A204.1 (cell line): ENCODE measurements at regions not wholly inside any gene's neighbourhood (a gene's known extent, or its start where the extent isn't known, plus 50 kb on each side); places are given as distances from the start of the nearest gene placed in this dataset.
"Not testable (repeated sequence)": the region's sequence is repeated elsewhere in the genome, so short reads cannot be mapped to it uniquely, and the experiment has no call there.

ENCODE experiments used
- FAIRE-seq: peaks from 2 replicates; lab custom pipeline; 2012; peaks lifted over from hg19 to GRCh38; lab: Jason Lieb, UNC

- not testable (repeated sequence) for FAIRE-seq
Observed at GRCh38 chr11:3514635-3515424, 127.0 kb downstream of the ART5 start.

GRCh38 chr11:3513311-3513710 lies 128.5 kb downstream of the ART5 start:
- not testable (repeated sequence) for FAIRE-seq

- FAIRE-seq, result not testable (repeated sequence)
Observed at GRCh38 chr11:3512751-3513150, 129.0 kb downstream of the ART5 start.

GRCh38 chr11:3512133-3512703 lies 129.6 kb downstream of the ART5 start:
- not testable (repeated sequence) for FAIRE-seq

- not testable (repeated sequence) for FAIRE-seq
Observed at GRCh38 chr11:3511416-3512132, 130.2 kb downstream of the ART5 start.

- FAIRE-seq, result not testable (repeated sequence)
Observed at GRCh38 chr11:3509563-3509962, 130.6 kb upstream of the ZNF195 start.

- FAIRE-seq, result not testable (repeated sequence)
Observed at GRCh38 chr11:3499198-3499597, 120.3 kb upstream of the ZNF195 start.

GRCh38 chr11:3498356-3498755 lies 119.4 kb upstream of the ZNF195 start:
- not testable (repeated sequence) for FAIRE-seq

GRCh38 chr11:3493152-3493551 lies 114.2 kb upstream of the ZNF195 start:
- FAIRE-seq, result not testable (repeated sequence)

GRCh38 chr11:3488003-3488402 lies 109.1 kb upstream of the ZNF195 start:
- FAIRE-seq, result not testable (repeated sequence)

GRCh38 chr11:3485737-3486136 lies 106.8 kb upstream of the ZNF195 start:
- FAIRE-seq, result not testable (repeated sequence)

GRCh38 chr11:3476937-3477885 lies 98.3 kb upstream of the ZNF195 start:
- not testable (repeated sequence) for FAIRE-seq

GRCh38 chr11:3476084-3476936 lies 97.4 kb upstream of the ZNF195 start:
- FAIRE-seq, result not testable (repeated sequence)

GRCh38 chr11:3468963-3469362 lies 90.0 kb upstream of the ZNF195 start:
- not testable (repeated sequence) for FAIRE-seq

- not testable (repeated sequence) for FAIRE-seq
Observed at GRCh38 chr11:3467599-3467998, 88.7 kb upstream of the ZNF195 start.

- FAIRE-seq, result not testable (repeated sequence)
Observed at GRCh38 chr11:3455666-3456065, 76.7 kb upstream of the ZNF195 start.

GRCh38 chr11:3454844-3455243 lies 75.9 kb upstream of the ZNF195 start:
- FAIRE-seq, result peak; percentile 60

GRCh38 chr11:3453596-3454256 lies 74.8 kb upstream of the ZNF195 start:
- not testable (repeated sequence) for FAIRE-seq

GRCh38 chr11:3450822-3451221 lies 71.9 kb upstream of the ZNF195 start:
- FAIRE-seq, result not testable (repeated sequence)

GRCh38 chr11:3445535-3445934 lies 66.6 kb upstream of the ZNF195 start:
- not testable (repeated sequence) for FAIRE-seq
